CD4-positive, alpha-beta T cell treated with Interleukin-17A for 1 hour (primary cell): ENCODE measurements at regions not wholly inside any gene's neighbourhood (a gene's known extent, or its start where the extent isn't known, plus 50 kb on each side); places are given as distances from the start of the nearest gene placed in this dataset.

Experiments
- DNase-seq: peaks from one replicate; pipeline ENCODE4 v3.0.0-alpha.2; 2020

DNA sequence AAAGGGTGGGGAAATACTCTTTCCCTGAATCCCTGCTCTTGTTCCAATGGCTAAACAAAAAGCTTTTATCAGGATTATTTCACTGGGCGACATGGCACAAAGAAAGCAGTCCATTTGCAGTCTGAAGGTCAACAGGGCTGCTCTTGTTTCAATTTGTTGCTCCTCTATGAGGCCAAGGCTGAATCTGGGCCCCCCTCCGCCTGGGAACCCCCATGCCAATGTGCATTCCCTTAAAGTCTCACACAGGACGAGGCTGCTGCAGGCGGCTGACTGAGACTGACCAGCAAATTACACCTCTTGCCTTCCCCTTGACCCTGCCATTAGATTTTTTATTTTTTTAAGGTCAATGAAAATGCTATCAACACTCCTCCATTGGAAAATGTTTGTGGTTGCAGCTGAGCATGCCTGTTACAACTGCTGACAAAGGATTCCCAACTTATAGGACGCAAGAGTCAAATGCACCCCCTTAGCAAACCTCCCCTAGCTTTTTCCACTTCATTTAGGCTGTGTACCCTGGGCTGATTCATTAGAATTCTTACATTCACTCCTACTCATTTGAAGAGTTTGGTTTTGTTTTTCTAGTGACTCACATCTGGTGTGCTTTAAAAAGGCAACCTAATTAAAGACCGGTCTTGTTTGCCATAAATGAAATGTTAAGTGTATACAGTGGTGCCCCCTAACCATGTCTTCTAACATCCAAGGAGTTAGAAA, 60.8 kb upstream of the ARHGEF3 start:
- DNase-seq, result no peak

DNA sequence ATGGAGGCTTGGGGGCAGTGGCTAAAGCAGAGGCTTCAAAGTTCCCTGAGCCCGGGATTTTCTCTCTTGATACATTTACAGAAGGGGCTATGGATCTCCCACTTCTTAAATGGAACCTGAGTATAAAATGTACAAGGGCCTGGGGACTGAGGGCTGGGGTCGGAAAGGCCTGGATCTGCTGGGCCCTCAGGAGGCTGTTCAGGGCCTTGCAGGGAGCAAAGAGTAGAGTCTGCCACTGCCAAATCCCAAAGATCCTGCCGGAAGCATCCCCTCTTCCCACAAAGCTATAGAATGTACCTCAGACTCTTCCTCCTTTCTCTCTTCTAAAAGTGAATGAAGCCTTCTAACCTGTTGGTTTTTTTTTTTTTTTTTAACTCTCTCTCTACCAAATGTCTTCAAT, 59.8 kb upstream of the ARHGEF3 start:
- DNase-seq, result no peak

DNA sequence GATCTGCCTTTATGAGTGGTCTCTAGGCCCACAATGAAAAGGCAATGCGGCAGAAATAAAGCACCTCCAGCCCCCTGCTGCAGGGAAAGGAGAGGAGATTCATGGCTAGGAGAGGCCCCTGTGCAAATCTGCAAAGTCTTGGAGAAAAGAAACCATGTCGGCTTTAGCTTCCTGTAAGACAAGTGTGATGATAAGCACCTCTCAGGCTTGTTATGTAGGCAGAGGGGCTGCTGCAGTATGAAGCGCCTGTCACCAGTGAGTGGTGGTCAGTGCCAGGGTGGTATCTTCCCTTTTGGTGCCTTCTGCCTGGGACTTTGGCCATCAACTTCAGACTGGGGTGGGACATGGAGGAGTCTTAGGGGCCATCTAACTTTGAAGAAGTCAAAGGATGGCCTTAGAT, 59.2 kb upstream of the ARHGEF3 start:
- peak; percentile 6 for DNase-seq

DNA sequence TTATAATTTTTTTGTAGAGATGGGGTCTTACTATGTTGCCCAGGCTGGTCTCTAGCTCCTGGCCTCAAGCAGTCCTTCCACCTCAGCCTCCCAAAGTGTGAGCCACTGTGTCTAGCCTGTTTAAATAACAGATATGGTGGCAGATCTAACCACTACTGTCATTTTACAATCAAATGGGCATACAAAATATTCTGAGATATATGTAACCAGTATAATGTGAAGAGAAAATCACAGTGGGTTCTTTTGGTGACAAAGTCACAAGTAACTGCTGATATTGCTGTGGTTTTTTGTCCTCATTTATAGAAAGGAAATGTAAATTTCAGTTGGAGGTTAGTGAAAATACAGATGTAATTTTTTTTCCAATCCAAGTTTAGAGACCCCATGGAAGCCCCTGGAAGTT, 58.6 kb upstream of the ARHGEF3 start:
- no peak for DNase-seq

- DNase-seq, result peak; percentile 37
Measured at GRCh38 chr3:56858331-56858730, 56.6 kb upstream of the ARHGEF3 start.

DNA sequence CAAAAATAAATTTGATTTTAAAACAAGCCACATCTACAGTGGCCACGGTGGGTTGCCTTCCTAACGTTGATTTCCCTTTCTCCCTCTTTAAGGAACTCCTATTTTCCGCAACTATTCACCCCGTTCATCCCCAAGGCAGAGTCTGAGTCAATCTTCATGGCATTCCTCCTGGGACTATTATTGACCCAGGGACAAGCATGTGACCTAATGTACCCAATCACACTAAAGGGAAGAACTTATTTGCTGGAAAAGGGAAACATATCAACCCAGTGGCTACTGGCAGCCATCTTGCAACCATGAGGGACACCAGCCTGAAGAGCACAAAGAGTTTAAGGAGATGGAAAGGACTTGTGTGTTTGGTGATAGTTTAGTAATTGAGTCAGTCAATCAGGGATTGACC, 55.4 kb upstream of the ARHGEF3 start:
- no peak for DNase-seq

DNA sequence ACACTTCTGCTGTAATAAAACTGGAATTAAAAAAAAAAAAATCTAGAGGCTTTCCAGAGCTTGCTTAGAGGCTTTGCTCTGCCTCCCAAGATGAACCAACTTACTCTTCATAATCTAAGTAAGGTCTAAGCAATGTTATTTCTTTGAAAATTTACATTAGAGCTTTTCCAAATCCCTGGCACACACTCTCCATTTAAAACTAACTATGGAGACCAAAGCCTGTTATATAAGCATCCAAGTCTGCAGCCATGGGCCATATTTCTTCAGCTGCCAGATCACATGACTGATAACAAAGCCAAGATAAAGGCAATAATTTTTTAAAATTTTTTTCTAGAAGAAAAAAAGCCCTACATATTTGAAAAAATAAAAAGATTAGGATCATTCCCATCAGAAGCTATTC, 55.0 kb upstream of the ARHGEF3 start:
- DNase-seq, result no peak

DNA sequence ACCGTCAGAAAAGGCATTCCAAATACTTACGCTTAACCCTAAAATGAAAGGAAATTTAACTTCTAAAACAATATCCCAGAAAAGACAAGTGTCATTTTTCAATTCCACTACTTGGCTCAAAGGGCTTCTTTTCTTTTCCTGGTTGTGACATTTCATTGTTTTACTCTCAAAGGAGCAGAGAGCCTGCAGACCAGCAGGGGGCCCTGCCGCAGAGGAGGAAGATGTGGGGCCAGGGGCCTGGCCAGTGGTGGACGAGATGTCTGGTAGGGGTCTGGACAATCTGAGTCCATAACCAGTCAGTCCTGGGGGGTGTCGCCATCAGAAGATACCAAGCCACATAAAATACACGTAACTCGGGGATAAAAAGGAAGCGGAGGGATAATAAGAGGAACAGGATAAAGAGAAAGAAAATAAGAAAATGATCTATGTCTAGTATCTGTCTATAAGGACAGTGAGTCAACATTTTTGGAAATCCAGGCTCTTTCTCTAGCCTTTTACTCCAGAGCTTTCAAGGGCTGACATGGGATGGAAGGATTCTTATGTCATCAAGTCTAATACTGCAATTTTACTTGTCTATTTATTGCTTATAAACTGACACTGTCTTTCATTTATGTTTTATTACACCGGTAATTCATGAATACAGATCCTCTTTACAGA, 54.2 kb upstream of the ARHGEF3 start:
- peak; percentile 17 for DNase-seq

DNA sequence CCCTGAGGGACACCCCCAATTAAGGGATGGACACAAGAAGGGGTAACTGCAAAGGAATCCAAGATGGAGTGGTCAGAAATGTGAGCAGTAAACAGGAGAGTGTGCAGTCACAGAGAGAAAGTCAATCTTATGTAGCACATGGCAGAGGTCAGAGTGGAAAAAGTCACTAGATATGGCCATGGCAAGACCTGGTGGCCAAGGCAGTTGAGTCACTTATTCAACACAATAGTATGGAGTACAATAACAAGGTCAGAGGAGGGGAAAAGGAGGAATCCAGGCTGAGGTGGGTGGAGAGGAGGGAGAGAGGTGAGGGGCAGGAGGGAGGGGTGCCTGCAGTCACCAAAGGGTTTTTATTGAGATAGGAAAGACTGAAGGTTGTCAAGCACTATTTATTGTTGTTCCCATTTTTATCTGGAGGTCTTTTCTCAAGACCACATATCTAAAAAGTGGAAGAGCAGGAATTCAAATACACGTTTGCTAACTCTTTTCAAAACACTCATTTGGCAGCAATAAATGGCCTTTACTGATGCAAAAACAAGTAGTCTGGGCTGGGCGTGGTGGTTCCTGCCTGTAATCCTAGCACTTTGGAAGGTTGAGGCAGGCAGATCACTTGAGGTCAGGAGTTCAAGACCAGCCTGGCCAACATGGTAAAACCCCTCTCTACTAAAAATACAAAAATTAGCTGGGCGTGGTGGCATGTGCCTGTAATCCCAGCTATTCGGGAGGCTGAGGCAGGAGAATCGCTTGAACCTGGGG, 53.3 kb upstream of the ARHGEF3 start:
- no peak for DNase-seq

DNA sequence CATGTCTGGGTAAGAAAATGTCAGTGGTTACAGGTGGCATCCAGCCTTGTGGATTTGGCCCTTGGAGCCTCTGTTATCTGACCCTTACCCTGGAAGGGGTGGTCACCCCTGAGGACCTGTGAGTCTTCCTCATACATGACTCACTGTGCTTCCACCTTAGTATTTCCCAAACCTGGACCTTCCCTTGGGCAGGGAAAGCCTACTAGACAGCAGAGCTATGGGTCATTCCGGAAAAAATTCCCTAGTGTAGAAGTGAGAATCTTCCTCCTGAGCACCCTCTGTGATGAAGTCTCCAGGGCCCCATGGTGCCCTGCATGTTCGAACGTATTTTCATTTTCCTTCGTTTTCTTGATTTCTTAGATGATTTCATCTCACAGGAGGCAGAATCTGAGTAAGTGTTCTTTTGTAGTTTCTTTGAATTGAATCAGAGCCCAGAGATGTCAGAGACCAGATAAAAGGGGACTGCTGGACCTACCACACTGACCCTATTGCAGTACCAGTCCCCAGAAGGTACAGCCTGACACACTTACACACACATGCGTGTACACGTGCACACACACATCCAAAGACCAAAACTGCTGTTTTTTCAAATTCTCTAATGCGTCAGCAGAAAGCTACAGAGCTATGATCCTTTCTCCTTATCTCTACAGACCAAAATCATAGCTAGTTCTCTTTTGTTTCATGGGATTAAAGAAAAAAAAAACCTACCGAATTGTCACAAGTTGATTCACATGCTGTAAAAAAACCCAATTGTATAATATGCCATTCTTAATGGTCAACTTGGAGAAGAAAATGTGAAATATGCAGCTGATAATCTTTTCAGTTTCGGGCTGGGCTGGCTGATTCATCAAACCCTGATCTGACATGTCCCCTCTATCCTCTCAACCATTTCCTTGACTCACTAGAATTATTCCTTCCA, 50.5 kb upstream of the ARHGEF3 start:
- no peak for DNase-seq
